Activated CD4-positive, alpha-beta T cell treated with anti-CD3 and anti-CD28 coated beads, Interleukin-2, amount 50 U/mL, for 1 hour (primary cell): ENCODE measurements at regions not wholly inside any gene's neighbourhood (a gene's known extent, or its start where the extent isn't known, plus 50 kb on each side); places are given as distances from the start of the nearest gene placed in this dataset.
A peak's percentile ranks its signal among the peaks of the same experiment; 100 is the strongest.

Experiments used
- DNase-seq: peaks from one replicate; pipeline ENCODE4 v3.0.0-alpha.2; 2020

GRCh38 chr19:29432677-29433076 is 93.1 kb upstream of the VSTM2B start:
- no peak for DNase-seq

GRCh38 chr19:29436591-29437103 is 89.1 kb upstream of the VSTM2B start:
- no peak for DNase-seq

- no peak for DNase-seq
These were observed 86.8 kb upstream of the VSTM2B start for GRCh38 chr19:29439021-29439420.

GRCh38 chr19:29439688-29440550 is 85.9 kb upstream of the VSTM2B start:
- no peak for DNase-seq

GRCh38 chr19:29442094-29442493 is 83.7 kb upstream of the VSTM2B start:
- DNase-seq, result no peak

- DNase-seq, result no peak
These were observed 82.9 kb upstream of the VSTM2B start for GRCh38 chr19:29442910-29443309.

GRCh38 chr19:29445246-29445645 is 80.5 kb upstream of the VSTM2B start:
- no peak for DNase-seq

- no peak for DNase-seq
These were observed 79.4 kb upstream of the VSTM2B start for GRCh38 chr19:29446361-29446760.

- no peak for DNase-seq
These were observed 77.7 kb upstream of the VSTM2B start for GRCh38 chr19:29448046-29448445.

- DNase-seq, result no peak
These were observed 76.4 kb upstream of the VSTM2B start for GRCh38 chr19:29449371-29449770.

GRCh38 chr19:29450306-29450705 is 75.5 kb upstream of the VSTM2B start:
- no peak for DNase-seq

- no peak for DNase-seq
These were observed 75.0 kb upstream of the VSTM2B start for GRCh38 chr19:29450812-29451211.

- no peak for DNase-seq
These were observed 71.7 kb upstream of the VSTM2B start for GRCh38 chr19:29454109-29454508.

- DNase-seq, result no peak
These were observed 68.4 kb upstream of the VSTM2B start for GRCh38 chr19:29457413-29457812.

GRCh38 chr19:29467824-29468401 is 57.9 kb upstream of the VSTM2B start:
- DNase-seq, result peak; percentile 4

GRCh38 chr19:29475469-29475868 is 50.3 kb upstream of the VSTM2B start:
- no peak for DNase-seq
